ENCODE measurements at regions not wholly inside any gene's neighbourhood (a gene's known extent, or its start where the extent isn't known, plus 50 kb on each side); places are given as distances from the start of the nearest gene placed in this dataset.

DNA sequence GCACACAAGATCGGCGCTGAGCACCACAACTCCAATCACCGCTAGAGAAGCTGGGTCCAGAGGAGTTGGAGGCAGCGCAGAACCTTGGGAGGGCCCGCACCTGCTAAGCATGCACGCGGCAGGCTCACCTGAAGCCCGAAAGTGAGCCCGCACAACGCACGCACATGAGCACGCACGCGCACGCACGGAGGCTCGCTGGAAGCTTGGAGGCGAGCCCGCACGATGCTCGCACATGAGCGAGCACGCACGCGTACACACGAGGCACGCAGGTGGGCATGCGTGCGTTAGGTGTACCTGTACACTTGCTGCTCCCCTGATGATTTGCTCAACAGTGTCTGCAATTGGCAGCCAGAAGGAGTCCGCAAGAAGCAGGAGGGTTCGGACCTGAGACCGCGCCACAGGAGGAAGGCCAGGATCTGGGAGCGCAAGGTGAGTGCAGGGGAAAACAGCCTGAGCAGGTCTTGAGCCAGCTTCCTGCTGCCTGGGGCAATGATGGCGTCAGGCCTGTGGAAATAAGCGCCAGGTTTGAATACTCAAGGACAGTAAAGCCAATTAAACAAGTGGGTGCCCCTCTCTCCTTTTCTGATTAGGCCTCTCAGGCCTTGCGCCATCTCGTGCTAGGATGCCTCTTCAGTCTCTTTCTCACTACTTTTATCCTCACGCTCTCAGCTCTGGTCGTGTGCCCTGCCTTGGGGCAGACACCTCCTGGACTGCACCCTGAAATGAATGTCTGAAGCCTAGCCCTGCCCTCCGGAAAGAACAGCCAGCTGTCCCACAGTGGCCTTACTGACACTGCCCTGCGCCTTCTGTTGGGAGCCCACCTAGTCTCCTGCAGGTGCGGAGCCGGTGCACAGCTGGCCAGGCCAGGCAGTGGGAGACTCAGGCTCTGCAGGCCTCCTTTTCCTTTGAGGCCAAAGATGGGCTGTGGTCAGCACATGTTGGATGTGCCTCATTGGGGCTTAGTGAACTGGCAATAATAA is 340.4 kb downstream of the CDC5L start:
- H3F3A ChIP-seq (ENCODE audit: insufficient read depth, low read length, poor library complexity, severe bottlenecking): no peaks in the 10 kb centered on the region
- H3K27ac ChIP-seq (ENCODE audit: low read length): no peak overlapping the region
- no peaks in the 10 kb centered on the region for H3K9me3 ChIP-seq (ENCODE audit: low read length)
- no peaks in the 10 kb centered on the region for H3K79me2 ChIP-seq (replicated peaks; ENCODE audit: insufficient read depth, low read length)
- no peak overlapping the region for H3K4me3 ChIP-seq (ENCODE audit: low read length)
- no peak overlapping the region for H3K9ac ChIP-seq (ENCODE audit: low read length)
- no peak overlapping the region for H3K4me2 ChIP-seq (ENCODE audit: low read length)
- no peak overlapping the region for H2AFZ ChIP-seq (ENCODE audit: low read depth, low read length)
- H3K9me2 ChIP-seq (ENCODE audit: insufficient read depth, low read length): no peaks in the 10 kb centered on the region
- H4K20me1 ChIP-seq (ENCODE audit: insufficient read depth): no peaks in the 10 kb centered on the region
- H3K36me3 ChIP-seq (ENCODE audit: insufficient read depth, low read length): no peaks in the 10 kb centered on the region
- H3K27me3 ChIP-seq (ENCODE audit: insufficient read depth, low read depth, low read length): no peaks in the 10 kb centered on the region
- TF ChIP-seq SMC3 (conservative IDR thresholded peaks at IDR 0.05; ENCODE audit: poor library complexity) (no peak), CTCF (IDR thresholded peaks at IDR 0.05; ENCODE audit: poor library complexity, severe bottlenecking) (no peak), EZH2 (IDR thresholded peaks at IDR 0.05; ENCODE audit: borderline replicate concordance, insufficient read depth, low read length, poor library complexity, severe bottlenecking) (no peak), MXI1 (conservative IDR thresholded peaks at IDR 0.05; ENCODE audit: poor library complexity, severe bottlenecking) (no peak), EP300 (conservative IDR thresholded peaks at IDR 0.05; ENCODE audit: poor library complexity, severe bottlenecking) (no peak), POLR2AphosphoS5 (IDR thresholded peaks at IDR 0.05) (no peak), TAF1 (IDR thresholded peaks at IDR 0.05; ENCODE audit: low read depth) (no peak), RAD21 (conservative IDR thresholded peaks at IDR 0.05) (no peak)
- TF ChIP-seq, protein P1, sequence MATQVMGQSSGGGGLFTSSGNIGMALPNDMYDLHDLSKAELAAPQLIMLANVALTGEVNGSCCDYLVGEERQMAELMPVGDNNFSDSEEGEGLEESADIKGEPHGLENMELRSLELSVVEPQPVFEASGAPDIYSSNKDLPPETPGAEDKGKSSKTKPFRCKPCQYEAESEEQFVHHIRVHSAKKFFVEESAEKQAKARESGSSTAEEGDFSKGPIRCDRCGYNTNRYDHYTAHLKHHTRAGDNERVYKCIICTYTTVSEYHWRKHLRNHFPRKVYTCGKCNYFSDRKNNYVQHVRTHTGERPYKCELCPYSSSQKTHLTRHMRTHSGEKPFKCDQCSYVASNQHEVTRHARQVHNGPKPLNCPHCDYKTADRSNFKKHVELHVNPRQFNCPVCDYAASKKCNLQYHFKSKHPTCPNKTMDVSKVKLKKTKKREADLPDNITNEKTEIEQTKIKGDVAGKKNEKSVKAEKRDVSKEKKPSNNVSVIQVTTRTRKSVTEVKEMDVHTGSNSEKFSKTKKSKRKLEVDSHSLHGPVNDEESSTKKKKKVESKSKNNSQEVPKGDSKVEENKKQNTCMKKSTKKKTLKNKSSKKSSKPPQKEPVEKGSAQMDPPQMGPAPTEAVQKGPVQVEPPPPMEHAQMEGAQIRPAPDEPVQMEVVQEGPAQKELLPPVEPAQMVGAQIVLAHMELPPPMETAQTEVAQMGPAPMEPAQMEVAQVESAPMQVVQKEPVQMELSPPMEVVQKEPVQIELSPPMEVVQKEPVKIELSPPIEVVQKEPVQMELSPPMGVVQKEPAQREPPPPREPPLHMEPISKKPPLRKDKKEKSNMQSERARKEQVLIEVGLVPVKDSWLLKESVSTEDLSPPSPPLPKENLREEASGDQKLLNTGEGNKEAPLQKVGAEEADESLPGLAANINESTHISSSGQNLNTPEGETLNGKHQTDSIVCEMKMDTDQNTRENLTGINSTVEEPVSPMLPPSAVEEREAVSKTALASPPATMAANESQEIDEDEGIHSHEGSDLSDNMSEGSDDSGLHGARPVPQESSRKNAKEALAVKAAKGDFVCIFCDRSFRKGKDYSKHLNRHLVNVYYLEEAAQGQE (IDR thresholded peaks at IDR 0.05; ENCODE audit: borderline replicate concordance): no peak

GRCh38 chr6:44730771-44731391 is 343.4 kb downstream of the CDC5L start:
- no peak for TF ChIP-seq EP300 (conservative IDR thresholded peaks at IDR 0.05; ENCODE audit: poor library complexity, severe bottlenecking)
- TF ChIP-seq SMC3 (conservative IDR thresholded peaks at IDR 0.05; ENCODE audit: poor library complexity): no peak
- no peak for TF ChIP-seq POLR2AphosphoS5 (IDR thresholded peaks at IDR 0.05)
- no peak for TF ChIP-seq CTCF (IDR thresholded peaks at IDR 0.05; ENCODE audit: poor library complexity, severe bottlenecking)
- no peak for TF ChIP-seq MXI1 (conservative IDR thresholded peaks at IDR 0.05; ENCODE audit: poor library complexity, severe bottlenecking)
- TF ChIP-seq, protein P1 (IDR thresholded peaks at IDR 0.05; ENCODE audit: borderline replicate concordance): no peak
- TF ChIP-seq TAF1 (IDR thresholded peaks at IDR 0.05; ENCODE audit: low read depth): no peak
- no peak for TF ChIP-seq EZH2 (IDR thresholded peaks at IDR 0.05; ENCODE audit: borderline replicate concordance, insufficient read depth, low read length, poor library complexity, severe bottlenecking)
- no peak for TF ChIP-seq RAD21 (conservative IDR thresholded peaks at IDR 0.05)
- Histone ChIP-seq H3F3A (ENCODE audit: insufficient read depth, low read length, poor library complexity, severe bottlenecking) (no peaks in the 10 kb centered on the region), H3K9me3 (ENCODE audit: low read length) (no peaks in the 10 kb centered on the region), H3K36me3 (ENCODE audit: insufficient read depth, low read length) (no peaks in the 10 kb centered on the region), H2AFZ (ENCODE audit: low read depth, low read length) (no peak overlapping the region), H3K9ac (ENCODE audit: low read length) (no peak overlapping the region), H3K27ac (ENCODE audit: low read length) (no peak overlapping the region), H3K9me2 (ENCODE audit: insufficient read depth, low read length) (no peaks in the 10 kb centered on the region), H4K20me1 (ENCODE audit: insufficient read depth) (no peaks in the 10 kb centered on the region), H3K4me3 (ENCODE audit: low read length) (no peak overlapping the region), H3K4me2 (ENCODE audit: low read length) (no peak overlapping the region), H3K79me2 (replicated peaks; ENCODE audit: insufficient read depth, low read length) (no peaks in the 10 kb centered on the region), H3K27me3 (ENCODE audit: insufficient read depth, low read depth, low read length) (no peaks in the 10 kb centered on the region)

All from neural cell (in vitro differentiated cells).